GM23338 (cell line): ENCODE measurements at regions not wholly inside any gene's neighbourhood (a gene's known extent, or its start where the extent isn't known, plus 50 kb on each side); places are given as distances from the start of the nearest gene placed in this dataset.

Experiments
- ATAC-seq: fragments of 200-7000 bp; cut with Tn5 transposase; 3 replicates; pipeline ENCODE4 v1.9.1; 2020
- DNase-seq: peaks from one replicate; pipeline ENCODE4 v3.0.0-alpha.2; 2015; ENCODE audit warnings: low spot score
- H2AFZ ChIP-seq: fragments of 200-600 bp; sonication (generic); 2 replicates; pipeline ENCODE4 v1.8.0; 2016; ENCODE audit warnings: antibody characterized with exemption, mild to moderate bottlenecking, moderate library complexity
- H3F3A ChIP-seq: fragments of 200-600 bp; sonication (generic); replicated peaks from 2 replicates; pipeline ENCODE4 v1.8.0; 2017; ENCODE audit warnings: antibody characterized with exemption, mixed run types, low read depth
- H3K27ac ChIP-seq: fragments of 200-600 bp; sonication (generic); 2 replicates; pipeline ENCODE4 v1.6.1; 2016; ENCODE audit warnings: low read depth
- H3K27me3 ChIP-seq: fragments of 200-600 bp; sonication (generic); 2 replicates; pipeline ENCODE4 v1.8.0; 2016; ENCODE audit warnings: mild to moderate bottlenecking, mixed run types, moderate library complexity; ENCODE audit not compliant: insufficient read depth
- H3K36me3 ChIP-seq: fragments of 200-600 bp; sonication (generic); 2 replicates; pipeline ENCODE4 v1.8.0; 2016; ENCODE audit warnings: mild to moderate bottlenecking; ENCODE audit not compliant: insufficient read depth
- H3K4me1 ChIP-seq: fragments of 200-600 bp; sonication (generic); 2 replicates; pipeline ENCODE4 v1.8.0; 2016; ENCODE audit warnings: mild to moderate bottlenecking, moderate library complexity; ENCODE audit not compliant: insufficient read depth
- H3K4me2 ChIP-seq: fragments of 200-600 bp; sonication (generic); 2 replicates; pipeline ENCODE4 v1.7.1; 2017; ENCODE audit warnings: mixed run types
- H3K4me3 ChIP-seq: fragments of 200-600 bp; sonication (generic); 2 replicates; pipeline ENCODE4 v1.6.1; 2016; ENCODE audit warnings: mixed run types
- H3K79me2 ChIP-seq: fragments of 200-600 bp; sonication (generic); replicated peaks from 2 replicates; pipeline ENCODE4 v1.8.0; 2017; ENCODE audit warnings: mild to moderate bottlenecking; ENCODE audit not compliant: insufficient read depth
- H3K9me2 ChIP-seq: fragments of 200-600 bp; sonication (generic); 2 replicates; pipeline ENCODE4 v1.8.0; 2017; ENCODE audit not compliant: insufficient read depth
- H4K20me1 ChIP-seq: fragments of 200-600 bp; sonication (generic); replicated peaks from 2 replicates; pipeline ENCODE4 v1.8.0; 2017; ENCODE audit warnings: mild to moderate bottlenecking; ENCODE audit not compliant: insufficient read depth
- H3K27ac Mint-ChIP-seq: 2 replicates; pipeline ENCODE4 v1.8.0; 2020; ENCODE audit warnings: inconsistent platforms, mild to moderate bottlenecking, moderate library complexity, mixed read lengths
- H3K27me3 Mint-ChIP-seq: 3 replicates; pipeline ENCODE4 v1.8.0; 2022; ENCODE audit warnings: low read depth, mild to moderate bottlenecking, moderate library complexity, mixed read lengths, inconsistent platforms; ENCODE audit not compliant: insufficient read depth, poor library complexity
- H3K36me3 Mint-ChIP-seq: 3 replicates; pipeline ENCODE4 v1.8.0; 2021; ENCODE audit warnings: low read depth, mild to moderate bottlenecking, inconsistent platforms, moderate library complexity, mixed read lengths
- H3K4me1 Mint-ChIP-seq: 3 replicates; pipeline ENCODE4 v1.8.0; 2020; ENCODE audit warnings: mild to moderate bottlenecking, inconsistent platforms, mixed read lengths
- H3K4me3 Mint-ChIP-seq: 3 replicates; pipeline ENCODE4 v1.8.0; 2021; ENCODE audit warnings: moderate library complexity, mild to moderate bottlenecking, inconsistent platforms, mixed read lengths
- H3K9me3 Mint-ChIP-seq: 3 replicates; pipeline ENCODE4 v1.8.0; 2020; ENCODE audit warnings: moderate library complexity, mild to moderate bottlenecking, inconsistent platforms, mixed read lengths
- CREB1 ChIP-seq: fragments of 250-450 bp; sonication (Bioruptor Pico); IDR thresholded peaks from 2 replicates; pipeline ENCODE4 v1.5.0; 2020; ENCODE audit warnings: low read depth, mild to moderate bottlenecking, moderate library complexity
- JUNB ChIP-seq: IDR thresholded peaks from one replicate; pipeline ENCODE4 v1.6.1; 2016; ENCODE audit warnings: antibody characterized with exemption; ENCODE audit not compliant: unreplicated experiment
- NANOG ChIP-seq: IDR thresholded peaks from 2 replicates; pipeline ENCODE4 v1.6.1; 2016; ENCODE audit warnings: antibody characterized with exemption, borderline replicate concordance
- POLR2AphosphoS5 ChIP-seq: IDR thresholded peaks from 2 replicates; pipeline ENCODE4 v1.6.1; 2016; ENCODE audit warnings: antibody characterized with exemption, low read depth
- STAT1 ChIP-seq: IDR thresholded peaks from one replicate; pipeline ENCODE4 v1.6.1; 2016; ENCODE audit warnings: antibody characterized with exemption; ENCODE audit not compliant: unreplicated experiment
- ZNF114 ChIP-seq: fragments of 250-450 bp; sonication (Bioruptor Pico); IDR thresholded peaks from 2 replicates; pipeline ENCODE4 v1.5.0; 2020; ENCODE audit warnings: mild to moderate bottlenecking, moderate library complexity
- ZNF331 ChIP-seq: fragments of 250-450 bp; sonication (Bioruptor Pico); IDR thresholded peaks from 2 replicates; pipeline ENCODE4 v1.5.0; 2020; ENCODE audit warnings: low read depth, mild to moderate bottlenecking, moderate library complexity
- TF ChIP-seq, protein P1 (sequence below), 2 experiments: fragments of 200-600 bp in 1 of 2; sonication (generic) in 1 of 2; conservative IDR thresholded peaks; 2 replicates each; pipeline versions ENCODE4 v1.5.1 to v1.6.1; 2016 to 2017; ENCODE audit warnings: antibody characterized with exemption in 2 of 2, low read depth in 2 of 2, mild to moderate bottlenecking in 2 of 2, moderate library complexity in 1 of 2
- TF ChIP-seq, protein P2 (sequence below): IDR thresholded peaks from one replicate; pipeline ENCODE4 v1.6.1; 2018; ENCODE audit warnings: antibody characterized with exemption; ENCODE audit not compliant: unreplicated experiment
- TF ChIP-seq, protein P3 (sequence below): fragments of 250-450 bp; sonication (Bioruptor Pico); IDR thresholded peaks from 2 replicates; pipeline ENCODE4 v1.5.0; 2020; ENCODE audit warnings: mild to moderate bottlenecking, moderate library complexity

- TF ChIP-seq POLR2AphosphoS5 (no peak), STAT1 (no peak), ZNF114 (CRISPR knock-in tag) (no peak), JUNB (no peak), NANOG (no peak)
- TF ChIP-seq, protein P1, sequence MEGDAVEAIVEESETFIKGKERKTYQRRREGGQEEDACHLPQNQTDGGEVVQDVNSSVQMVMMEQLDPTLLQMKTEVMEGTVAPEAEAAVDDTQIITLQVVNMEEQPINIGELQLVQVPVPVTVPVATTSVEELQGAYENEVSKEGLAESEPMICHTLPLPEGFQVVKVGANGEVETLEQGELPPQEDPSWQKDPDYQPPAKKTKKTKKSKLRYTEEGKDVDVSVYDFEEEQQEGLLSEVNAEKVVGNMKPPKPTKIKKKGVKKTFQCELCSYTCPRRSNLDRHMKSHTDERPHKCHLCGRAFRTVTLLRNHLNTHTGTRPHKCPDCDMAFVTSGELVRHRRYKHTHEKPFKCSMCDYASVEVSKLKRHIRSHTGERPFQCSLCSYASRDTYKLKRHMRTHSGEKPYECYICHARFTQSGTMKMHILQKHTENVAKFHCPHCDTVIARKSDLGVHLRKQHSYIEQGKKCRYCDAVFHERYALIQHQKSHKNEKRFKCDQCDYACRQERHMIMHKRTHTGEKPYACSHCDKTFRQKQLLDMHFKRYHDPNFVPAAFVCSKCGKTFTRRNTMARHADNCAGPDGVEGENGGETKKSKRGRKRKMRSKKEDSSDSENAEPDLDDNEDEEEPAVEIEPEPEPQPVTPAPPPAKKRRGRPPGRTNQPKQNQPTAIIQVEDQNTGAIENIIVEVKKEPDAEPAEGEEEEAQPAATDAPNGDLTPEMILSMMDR (conservative IDR thresholded peaks at IDR 0.05; ENCODE audit: low read depth in 2 of 2) = no peak
- TF ChIP-seq, protein P2, sequence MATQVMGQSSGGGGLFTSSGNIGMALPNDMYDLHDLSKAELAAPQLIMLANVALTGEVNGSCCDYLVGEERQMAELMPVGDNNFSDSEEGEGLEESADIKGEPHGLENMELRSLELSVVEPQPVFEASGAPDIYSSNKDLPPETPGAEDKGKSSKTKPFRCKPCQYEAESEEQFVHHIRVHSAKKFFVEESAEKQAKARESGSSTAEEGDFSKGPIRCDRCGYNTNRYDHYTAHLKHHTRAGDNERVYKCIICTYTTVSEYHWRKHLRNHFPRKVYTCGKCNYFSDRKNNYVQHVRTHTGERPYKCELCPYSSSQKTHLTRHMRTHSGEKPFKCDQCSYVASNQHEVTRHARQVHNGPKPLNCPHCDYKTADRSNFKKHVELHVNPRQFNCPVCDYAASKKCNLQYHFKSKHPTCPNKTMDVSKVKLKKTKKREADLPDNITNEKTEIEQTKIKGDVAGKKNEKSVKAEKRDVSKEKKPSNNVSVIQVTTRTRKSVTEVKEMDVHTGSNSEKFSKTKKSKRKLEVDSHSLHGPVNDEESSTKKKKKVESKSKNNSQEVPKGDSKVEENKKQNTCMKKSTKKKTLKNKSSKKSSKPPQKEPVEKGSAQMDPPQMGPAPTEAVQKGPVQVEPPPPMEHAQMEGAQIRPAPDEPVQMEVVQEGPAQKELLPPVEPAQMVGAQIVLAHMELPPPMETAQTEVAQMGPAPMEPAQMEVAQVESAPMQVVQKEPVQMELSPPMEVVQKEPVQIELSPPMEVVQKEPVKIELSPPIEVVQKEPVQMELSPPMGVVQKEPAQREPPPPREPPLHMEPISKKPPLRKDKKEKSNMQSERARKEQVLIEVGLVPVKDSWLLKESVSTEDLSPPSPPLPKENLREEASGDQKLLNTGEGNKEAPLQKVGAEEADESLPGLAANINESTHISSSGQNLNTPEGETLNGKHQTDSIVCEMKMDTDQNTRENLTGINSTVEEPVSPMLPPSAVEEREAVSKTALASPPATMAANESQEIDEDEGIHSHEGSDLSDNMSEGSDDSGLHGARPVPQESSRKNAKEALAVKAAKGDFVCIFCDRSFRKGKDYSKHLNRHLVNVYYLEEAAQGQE = no peak
Observed at GRCh38 chrX:69024931-69025330, 140.3 kb downstream of the PJA1 start (continued).

- Mint-ChIP-seq H3K4me3 (no peak overlapping the region), H3K9me3 (no peaks in the 10 kb centered on the region), H3K27ac (no peak overlapping the region), H3K4me1 (peaks cover 8% of the 10 kb centered on the region; the same call in 2 of the 3 replicates), H3K27me3 (peaks cover 6% of the 10 kb centered on the region), H3K36me3 (no peaks in the 10 kb centered on the region)
- DNase-seq (no peak), ATAC-seq (no peak)
- Histone ChIP-seq H3K4me1 (peaks cover 6% of the 10 kb centered on the region; the same call in 1 of the 2 replicates), H2AFZ (no peak overlapping the region), H3K79me2 (no peaks in the 10 kb centered on the region), H3K4me2 (no peak overlapping the region), H3K4me3 (no peak overlapping the region), H3K9me2 (no peaks in the 10 kb centered on the region), H3K27me3 (no peaks in the 10 kb centered on the region), H3F3A (no peaks in the 10 kb centered on the region), H3K36me3 (no peaks in the 10 kb centered on the region), H3K27ac (no peak overlapping the region), H4K20me1 (no peaks in the 10 kb centered on the region)
- TF ChIP-seq ZNF331 (CRISPR knock-in tag) (no peak), CREB1 (CRISPR knock-in tag) (no peak)
- TF ChIP-seq, protein P3, sequence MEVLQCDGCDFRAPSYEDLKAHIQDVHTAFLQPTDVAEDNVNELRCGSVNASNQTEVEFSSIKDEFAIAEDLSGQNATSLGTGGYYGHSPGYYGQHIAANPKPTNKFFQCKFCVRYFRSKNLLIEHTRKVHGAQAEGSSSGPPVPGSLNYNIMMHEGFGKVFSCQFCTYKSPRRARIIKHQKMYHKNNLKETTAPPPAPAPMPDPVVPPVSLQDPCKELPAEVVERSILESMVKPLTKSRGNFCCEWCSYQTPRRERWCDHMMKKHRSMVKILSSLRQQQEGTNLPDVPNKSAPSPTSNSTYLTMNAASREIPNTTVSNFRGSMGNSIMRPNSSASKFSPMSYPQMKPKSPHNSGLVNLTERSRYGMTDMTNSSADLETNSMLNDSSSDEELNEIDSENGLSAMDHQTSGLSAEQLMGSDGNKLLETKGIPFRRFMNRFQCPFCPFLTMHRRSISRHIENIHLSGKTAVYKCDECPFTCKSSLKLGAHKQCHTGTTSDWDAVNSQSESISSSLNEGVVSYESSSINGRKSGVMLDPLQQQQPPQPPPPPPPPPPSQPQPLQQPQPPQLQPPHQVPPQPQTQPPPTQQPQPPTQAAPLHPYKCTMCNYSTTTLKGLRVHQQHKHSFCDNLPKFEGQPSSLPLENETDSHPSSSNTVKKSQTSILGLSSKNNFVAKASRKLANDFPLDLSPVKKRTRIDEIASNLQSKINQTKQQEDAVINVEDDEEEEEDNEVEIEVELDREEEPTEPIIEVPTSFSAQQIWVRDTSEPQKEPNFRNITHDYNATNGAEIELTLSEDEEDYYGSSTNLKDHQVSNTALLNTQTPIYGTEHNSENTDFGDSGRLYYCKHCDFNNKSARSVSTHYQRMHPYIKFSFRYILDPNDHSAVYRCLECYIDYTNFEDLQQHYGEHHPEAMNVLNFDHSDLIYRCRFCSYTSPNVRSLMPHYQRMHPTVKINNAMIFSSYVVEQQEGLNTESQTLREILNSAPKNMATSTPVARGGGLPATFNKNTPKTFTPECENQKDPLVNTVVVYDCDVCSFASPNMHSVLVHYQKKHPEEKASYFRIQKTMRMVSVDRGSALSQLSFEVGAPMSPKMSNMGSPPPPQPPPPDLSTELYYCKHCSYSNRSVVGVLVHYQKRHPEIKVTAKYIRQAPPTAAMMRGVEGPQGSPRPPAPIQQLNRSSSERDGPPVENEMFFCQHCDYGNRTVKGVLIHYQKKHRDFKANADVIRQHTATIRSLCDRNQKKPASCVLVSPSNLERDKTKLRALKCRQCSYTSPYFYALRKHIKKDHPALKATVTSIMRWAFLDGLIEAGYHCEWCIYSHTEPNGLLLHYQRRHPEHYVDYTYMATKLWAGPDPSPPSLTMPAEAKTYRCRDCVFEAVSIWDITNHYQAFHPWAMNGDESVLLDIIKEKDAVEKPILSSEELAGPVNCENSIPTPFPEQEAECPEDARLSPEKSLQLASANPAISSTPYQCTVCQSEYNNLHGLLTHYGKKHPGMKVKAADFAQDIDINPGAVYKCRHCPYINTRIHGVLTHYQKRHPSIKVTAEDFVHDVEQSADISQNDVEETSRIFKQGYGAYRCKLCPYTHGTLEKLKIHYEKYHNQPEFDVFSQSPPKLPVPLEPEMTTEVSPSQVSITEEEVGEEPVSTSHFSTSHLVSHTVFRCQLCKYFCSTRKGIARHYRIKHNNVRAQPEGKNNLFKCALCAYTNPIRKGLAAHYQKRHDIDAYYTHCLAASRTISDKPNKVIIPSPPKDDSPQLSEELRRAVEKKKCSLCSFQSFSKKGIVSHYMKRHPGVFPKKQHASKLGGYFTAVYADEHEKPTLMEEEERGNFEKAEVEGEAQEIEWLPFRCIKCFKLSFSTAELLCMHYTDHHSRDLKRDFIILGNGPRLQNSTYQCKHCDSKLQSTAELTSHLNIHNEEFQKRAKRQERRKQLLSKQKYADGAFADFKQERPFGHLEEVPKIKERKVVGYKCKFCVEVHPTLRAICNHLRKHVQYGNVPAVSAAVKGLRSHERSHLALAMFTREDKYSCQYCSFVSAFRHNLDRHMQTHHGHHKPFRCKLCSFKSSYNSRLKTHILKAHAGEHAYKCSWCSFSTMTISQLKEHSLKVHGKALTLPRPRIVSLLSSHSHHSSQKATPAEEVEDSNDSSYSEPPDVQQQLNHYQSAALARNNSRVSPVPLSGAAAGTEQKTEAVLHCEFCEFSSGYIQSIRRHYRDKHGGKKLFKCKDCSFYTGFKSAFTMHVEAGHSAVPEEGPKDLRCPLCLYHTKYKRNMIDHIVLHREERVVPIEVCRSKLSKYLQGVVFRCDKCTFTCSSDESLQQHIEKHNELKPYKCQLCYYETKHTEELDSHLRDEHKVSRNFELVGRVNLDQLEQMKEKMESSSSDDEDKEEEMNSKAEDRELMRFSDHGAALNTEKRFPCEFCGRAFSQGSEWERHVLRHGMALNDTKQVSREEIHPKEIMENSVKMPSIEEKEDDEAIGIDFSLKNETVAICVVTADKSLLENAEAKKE = no peak
Observed at GRCh38 chrX:69024161-69024736, 141.0 kb downstream of the PJA1 start.
